ENCODE measurements at regions not wholly inside any gene's neighbourhood (a gene's known extent, or its start where the extent isn't known, plus 50 kb on each side); places are given as distances from the start of the nearest gene placed in this dataset.

- TF ChIP-seq REST (IDR thresholded peaks at IDR 0.05; ENCODE audit: low read depth) (no peak), CEBPB (IDR thresholded peaks at IDR 0.05) (no peak), FOXM1 (IDR thresholded peaks at IDR 0.05; ENCODE audit: borderline replicate concordance, low read depth) (no peak), CREB1 (IDR thresholded peaks at IDR 0.05; ENCODE audit: low read depth) (no peak), USF1 (IDR thresholded peaks at IDR 0.05) (no peak), TAF1 (IDR thresholded peaks at IDR 0.05; ENCODE audit: low read depth) (no peak), TCF12 (IDR thresholded peaks at IDR 0.05; ENCODE audit: low read depth) (no peak), NFIC (IDR thresholded peaks at IDR 0.05) (no peak)
Observed at GRCh38 chr7:9149499-9150082, 716.2 kb downstream of the NXPH1 start.

GRCh38 chr7:9175871-9176270, 742.5 kb downstream of the NXPH1 start:
- TF ChIP-seq NFIC (IDR thresholded peaks at IDR 0.05): no peak
- TF ChIP-seq RAD21 (IDR thresholded peaks at IDR 0.05; ENCODE audit: low read depth): no peak
- TF ChIP-seq TCF12 (IDR thresholded peaks at IDR 0.05; ENCODE audit: low read depth): no peak
- TF ChIP-seq TAF1 (IDR thresholded peaks at IDR 0.05; ENCODE audit: low read depth): no peak
- TF ChIP-seq EGR1 (IDR thresholded peaks at IDR 0.05): no peak
- no peak for TF ChIP-seq YY1 (IDR thresholded peaks at IDR 0.05; ENCODE audit: low read depth)
- TF ChIP-seq CREB1 (IDR thresholded peaks at IDR 0.05; ENCODE audit: low read depth): no peak
- TF ChIP-seq USF1 (IDR thresholded peaks at IDR 0.05): no peak
- no peak for TF ChIP-seq TEAD4 (IDR thresholded peaks at IDR 0.05)
- TF ChIP-seq EP300 (IDR thresholded peaks at IDR 0.05; ENCODE audit: borderline replicate concordance): no peak
- TF ChIP-seq REST (IDR thresholded peaks at IDR 0.05; ENCODE audit: low read depth): no peak

GRCh38 chr7:9181356-9181755, 747.9 kb downstream of the NXPH1 start:
- no peak for TF ChIP-seq CEBPB (IDR thresholded peaks at IDR 0.05)
- TF ChIP-seq FOXM1 (IDR thresholded peaks at IDR 0.05; ENCODE audit: borderline replicate concordance, low read depth): no peak
- no peak for TF ChIP-seq NFIC (IDR thresholded peaks at IDR 0.05)
- no peak for TF ChIP-seq YY1 (IDR thresholded peaks at IDR 0.05; ENCODE audit: low read depth)
- no peak for TF ChIP-seq TEAD4 (IDR thresholded peaks at IDR 0.05)
- TF ChIP-seq EGR1 (IDR thresholded peaks at IDR 0.05): no peak
- no peak for TF ChIP-seq REST (IDR thresholded peaks at IDR 0.05; ENCODE audit: low read depth)
- no peak for TF ChIP-seq CREB1 (IDR thresholded peaks at IDR 0.05; ENCODE audit: low read depth)
- no peak for TF ChIP-seq RAD21 (IDR thresholded peaks at IDR 0.05; ENCODE audit: low read depth)

GRCh38 chr7:9186730-9187129, 753.3 kb downstream of the NXPH1 start:
- TF ChIP-seq RAD21 (IDR thresholded peaks at IDR 0.05; ENCODE audit: low read depth): no peak
- no peak for TF ChIP-seq CEBPB (IDR thresholded peaks at IDR 0.05)

GRCh38 chr7:9189703-9190102, 756.3 kb downstream of the NXPH1 start:
- TF ChIP-seq NFIC (IDR thresholded peaks at IDR 0.05): no peak
- TF ChIP-seq CREB1 (IDR thresholded peaks at IDR 0.05; ENCODE audit: low read depth): no peak
- TF ChIP-seq CEBPB (IDR thresholded peaks at IDR 0.05): no peak
- no peak for TF ChIP-seq USF1 (IDR thresholded peaks at IDR 0.05)
- TF ChIP-seq TAF1 (IDR thresholded peaks at IDR 0.05; ENCODE audit: low read depth): no peak
- TF ChIP-seq EP300 (IDR thresholded peaks at IDR 0.05; ENCODE audit: borderline replicate concordance): no peak
- TF ChIP-seq MAX (IDR thresholded peaks at IDR 0.05): no peak
- no peak for TF ChIP-seq RAD21 (IDR thresholded peaks at IDR 0.05; ENCODE audit: low read depth)
- no peak for TF ChIP-seq EGR1 (IDR thresholded peaks at IDR 0.05)
- no peak for TF ChIP-seq YY1 (IDR thresholded peaks at IDR 0.05; ENCODE audit: low read depth)
- TF ChIP-seq TEAD4 (IDR thresholded peaks at IDR 0.05): no peak
- TF ChIP-seq ZBTB7A (IDR thresholded peaks at IDR 0.05; ENCODE audit: low read depth): no peak

All from Ishikawa (cell line).